ENCODE measurements at regions not wholly inside any gene's neighbourhood (a gene's known extent, or its start where the extent isn't known, plus 50 kb on each side); places are given as distances from the start of the nearest gene placed in this dataset.
"Not testable (repeated sequence)": the region's sequence is repeated elsewhere in the genome, so short reads cannot be mapped to it uniquely, and the experiment has no call there.

GRCh38 chr2:221771297-221771696, 199.2 kb upstream of the EPHA4 start:
- DNase-seq (ENCODE audit: low read depth, low spot score) = no peak

- peak; percentile 75 for DNase-seq (ENCODE audit: low read depth, low spot score)
These were observed 195.3 kb upstream of the EPHA4 start for GRCh38 chr2:221767106-221768012.

GRCh38 chr2:221762496-221762895, 190.4 kb upstream of the EPHA4 start:
- DNase-seq (ENCODE audit: low read depth, low spot score) = peak; percentile 60

GRCh38 chr2:221761260-221761659, 189.2 kb upstream of the EPHA4 start:
- no peak for DNase-seq (ENCODE audit: low read depth, low spot score)

GRCh38 chr2:221758076-221758475, 186.0 kb upstream of the EPHA4 start:
- no peak for DNase-seq (ENCODE audit: low read depth, low spot score)

GRCh38 chr2:221753401-221753800, 181.3 kb upstream of the EPHA4 start:
- DNase-seq (ENCODE audit: low read depth, low spot score) = no peak

- no peak for DNase-seq (ENCODE audit: low read depth, low spot score)
These were observed 180.7 kb upstream of the EPHA4 start for GRCh38 chr2:221752781-221753180.

- DNase-seq (ENCODE audit: low read depth, low spot score) = no peak
These were observed 178.2 kb upstream of the EPHA4 start for GRCh38 chr2:221750316-221750715.

GRCh38 chr2:221747289-221747972, 175.3 kb upstream of the EPHA4 start:
- no peak for DNase-seq (ENCODE audit: low read depth, low spot score)

- no peak for DNase-seq (ENCODE audit: low read depth, low spot score)
These were observed 169.6 kb upstream of the EPHA4 start for GRCh38 chr2:221741496-221742211.

- DNase-seq (ENCODE audit: low read depth, low spot score) = peak; percentile 9
These were observed 159.5 kb upstream of the EPHA4 start for GRCh38 chr2:221731432-221732145.

GRCh38 chr2:221726894-221727513, 154.9 kb upstream of the EPHA4 start:
- DNase-seq (ENCODE audit: low read depth, low spot score) = no peak

GRCh38 chr2:221724631-221725203, 152.6 kb upstream of the EPHA4 start:
- DNase-seq (ENCODE audit: low read depth, low spot score) = no peak

- not testable (repeated sequence) for DNase-seq (ENCODE audit: low read depth, low spot score)
These were observed 152.0 kb upstream of the EPHA4 start for GRCh38 chr2:221724117-221724516.

GRCh38 chr2:221716426-221717303, 144.6 kb upstream of the EPHA4 start:
- no peak for DNase-seq (ENCODE audit: low read depth, low spot score)

GRCh38 chr2:221715523-221716247, 143.6 kb upstream of the EPHA4 start:
- no peak for DNase-seq (ENCODE audit: low read depth, low spot score)

GRCh38 chr2:221710744-221711143, 138.6 kb upstream of the EPHA4 start:
- DNase-seq (ENCODE audit: low read depth, low spot score) = no peak

- DNase-seq (ENCODE audit: low read depth, low spot score) = no peak
These were observed 136.8 kb upstream of the EPHA4 start for GRCh38 chr2:221708902-221709301.
